Smooth muscle cell (in vitro differentiated cells): ENCODE measurements at regions not wholly inside any gene's neighbourhood (a gene's known extent, or its start where the extent isn't known, plus 50 kb on each side); places are given as distances from the start of the nearest gene placed in this dataset.

Source experiments
- DNase-seq: peaks from one replicate; lab custom pipeline; 2025; ENCODE audit not compliant: unreplicated experiment; lab: John Stamatoyannopoulos, UW
- H2AFZ ChIP-seq: fragments of 200-600 bp; sonication (generic); 2 replicates; pipeline ENCODE4 v1.6.0; 2016; ENCODE audit warnings: antibody characterized with exemption, low read depth, mild to moderate bottlenecking
- H3F3A ChIP-seq: fragments of 200-600 bp; sonication (generic); 2 replicates; pipeline ENCODE4 v1.6.0; 2017; ENCODE audit warnings: antibody characterized with exemption, low read depth
- H3K27ac ChIP-seq: fragments of 200-600 bp; sonication (generic); 2 replicates; pipeline ENCODE4 v1.5.1; 2016; ENCODE audit warnings: low read depth, mild to moderate bottlenecking
- H3K27me3 ChIP-seq: fragments of 200-600 bp; sonication (generic); 2 replicates; pipeline ENCODE4 v1.6.1; 2016; ENCODE audit warnings: low read depth, mild to moderate bottlenecking
- H3K36me3 ChIP-seq: fragments of 200-600 bp; sonication (generic); 2 replicates; pipeline ENCODE4 v1.5.1; 2016; ENCODE audit warnings: low read depth
- H3K4me1 ChIP-seq: fragments of 200-600 bp; sonication (generic); 2 replicates; pipeline ENCODE4 v1.5.1; 2016; ENCODE audit warnings: low read depth
- H3K4me2 ChIP-seq: fragments of 200-600 bp; sonication (generic); 2 replicates; pipeline ENCODE4 v1.6.0; 2016; ENCODE audit warnings: mild to moderate bottlenecking
- H3K4me3 ChIP-seq: fragments of 200-600 bp; sonication (generic); 2 replicates; pipeline ENCODE4 v1.5.1; 2016; ENCODE audit warnings: mild to moderate bottlenecking
- H3K79me2 ChIP-seq: fragments of 200-600 bp; sonication (generic); 2 replicates; pipeline ENCODE4 v1.6.0; 2016; ENCODE audit warnings: low read depth, mild to moderate bottlenecking
- H3K9ac ChIP-seq: fragments of 200-600 bp; sonication (generic); 2 replicates; pipeline ENCODE4 v1.6.0; 2016; ENCODE audit warnings: low read depth
- H3K9me3 ChIP-seq: fragments of 200-600 bp; sonication (generic); replicated peaks from 2 replicates; pipeline ENCODE4 v1.5.1; 2016; ENCODE audit warnings: low read depth
- H4K20me1 ChIP-seq: fragments of 200-600 bp; sonication (generic); 2 replicates; pipeline ENCODE4 v1.6.0; 2016; ENCODE audit warnings: low read depth
- WGBS: methylation state at CpG from one replicate; pipeline ENCODE4 v1.1.7; 2016; ENCODE audit warnings: low lambda C conversion rate; 5-methylcytosine and 5-hydroxymethylcytosine counted together
- TF ChIP-seq, protein P1 (sequence below): fragments of 200-600 bp; sonication (generic); IDR thresholded peaks from 2 replicates; pipeline ENCODE4 v1.5.1; 2017; ENCODE audit warnings: borderline replicate concordance, mild to moderate bottlenecking, antibody characterized with exemption; ENCODE audit not compliant: insufficient read depth, poor library complexity, severe bottlenecking

DNA sequence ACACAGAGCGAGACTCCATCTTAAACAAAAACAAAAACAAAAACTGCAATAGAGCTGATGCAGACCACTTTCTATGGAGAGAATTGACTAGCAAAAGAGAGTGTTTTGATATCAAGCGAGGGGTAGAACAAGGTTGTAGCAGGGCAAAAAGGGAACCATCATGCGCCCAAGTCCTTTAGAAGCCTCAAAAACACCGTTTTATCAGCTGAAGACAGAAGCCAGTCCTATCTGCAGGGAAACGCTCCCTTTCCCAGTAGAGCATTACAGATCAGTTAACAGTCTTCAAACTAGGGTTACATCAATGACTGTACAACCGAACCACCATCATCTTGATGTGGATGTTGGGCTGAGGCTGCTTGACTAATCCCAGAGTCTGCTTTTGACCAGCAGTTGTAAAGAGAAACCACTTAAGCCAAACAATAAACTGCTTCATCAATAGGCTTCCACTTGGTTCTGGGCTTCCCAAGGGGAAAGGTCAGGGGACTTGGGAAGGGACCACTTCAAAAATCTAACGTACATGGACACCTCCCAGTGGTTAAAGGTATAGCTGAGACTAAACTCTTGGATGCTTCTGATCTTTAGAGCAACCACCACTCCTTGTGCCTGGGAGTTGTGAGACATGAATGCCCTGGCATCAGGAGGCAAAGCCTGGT, 59.6 kb upstream of the SPDEF start:
- H4K20me1 ChIP-seq: peaks cover 82% of the 10 kb centered on the region

DNA sequence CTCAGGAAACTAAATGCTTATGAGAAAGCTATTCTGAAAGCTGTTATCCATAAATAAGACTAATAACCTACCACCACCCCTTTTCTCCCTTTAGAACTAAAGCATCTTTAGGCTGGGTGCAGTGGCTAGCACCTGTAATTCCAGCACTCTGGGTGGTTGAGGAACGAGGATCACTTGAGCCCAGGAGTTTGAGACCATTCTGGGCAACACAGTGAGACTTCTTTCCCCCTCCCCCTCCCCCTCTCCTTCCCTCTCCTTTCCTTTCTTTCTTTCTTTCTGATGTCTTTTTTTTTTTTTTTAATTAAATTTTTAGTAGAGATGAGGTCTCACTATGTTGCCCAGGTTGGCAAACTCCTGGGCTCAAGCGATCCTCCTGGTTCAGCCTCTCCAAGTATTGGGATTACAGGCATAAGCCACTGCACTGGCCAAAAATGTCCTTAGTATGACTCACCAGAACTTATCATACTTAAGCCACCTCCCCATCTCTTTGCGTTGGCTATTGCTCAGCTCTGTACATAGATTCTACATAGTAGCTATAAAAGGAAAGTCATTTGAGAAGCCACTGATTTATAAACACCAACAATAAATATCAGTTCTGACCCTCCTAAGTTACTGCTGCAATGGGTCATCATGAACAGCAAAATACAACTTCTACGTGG, 54.8 kb upstream of the SPDEF start:
- H4K20me1 ChIP-seq: peaks cover 87% of the 10 kb centered on the region
- H3K27ac ChIP-seq: no peak overlapping the region
- no peak overlapping the region for H3K4me3 ChIP-seq
- H3K79me2 ChIP-seq: peaks cover 16% of the 10 kb centered on the region
- WGBS: 47% methylated on average over 4 of the region's 4 CpGs
- peaks cover 1% of the 10 kb centered on the region for H3K4me1 ChIP-seq
- no peak overlapping the region for H2AFZ ChIP-seq
- H3F3A ChIP-seq: peaks cover 8% of the 10 kb centered on the region
- H3K4me2 ChIP-seq: no peak overlapping the region
- no peaks in the 10 kb centered on the region for H3K27me3 ChIP-seq
- DNase-seq: no peak
- H3K9me3 ChIP-seq: no peaks in the 10 kb centered on the region
- H3K36me3 ChIP-seq: no peaks in the 10 kb centered on the region
- TF ChIP-seq, protein P1, sequence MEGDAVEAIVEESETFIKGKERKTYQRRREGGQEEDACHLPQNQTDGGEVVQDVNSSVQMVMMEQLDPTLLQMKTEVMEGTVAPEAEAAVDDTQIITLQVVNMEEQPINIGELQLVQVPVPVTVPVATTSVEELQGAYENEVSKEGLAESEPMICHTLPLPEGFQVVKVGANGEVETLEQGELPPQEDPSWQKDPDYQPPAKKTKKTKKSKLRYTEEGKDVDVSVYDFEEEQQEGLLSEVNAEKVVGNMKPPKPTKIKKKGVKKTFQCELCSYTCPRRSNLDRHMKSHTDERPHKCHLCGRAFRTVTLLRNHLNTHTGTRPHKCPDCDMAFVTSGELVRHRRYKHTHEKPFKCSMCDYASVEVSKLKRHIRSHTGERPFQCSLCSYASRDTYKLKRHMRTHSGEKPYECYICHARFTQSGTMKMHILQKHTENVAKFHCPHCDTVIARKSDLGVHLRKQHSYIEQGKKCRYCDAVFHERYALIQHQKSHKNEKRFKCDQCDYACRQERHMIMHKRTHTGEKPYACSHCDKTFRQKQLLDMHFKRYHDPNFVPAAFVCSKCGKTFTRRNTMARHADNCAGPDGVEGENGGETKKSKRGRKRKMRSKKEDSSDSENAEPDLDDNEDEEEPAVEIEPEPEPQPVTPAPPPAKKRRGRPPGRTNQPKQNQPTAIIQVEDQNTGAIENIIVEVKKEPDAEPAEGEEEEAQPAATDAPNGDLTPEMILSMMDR: no peak
- no peak overlapping the region for H3K9ac ChIP-seq

More for the DNA sequence above, 59.6 kb upstream of the SPDEF start:
- no peaks in the 10 kb centered on the region for H3K27me3 ChIP-seq
- H3K9ac ChIP-seq: no peak overlapping the region
- no peak overlapping the region for H3K4me3 ChIP-seq
- no peaks in the 10 kb centered on the region for H3K79me2 ChIP-seq
- peaks cover 5% of the 10 kb centered on the region for H3K4me1 ChIP-seq
- no peak overlapping the region for H3K4me2 ChIP-seq
- H2AFZ ChIP-seq: no peak overlapping the region
- TF ChIP-seq, protein P1: no peak
- H3K9me3 ChIP-seq: no peaks in the 10 kb centered on the region
- no peak overlapping the region for H3K27ac ChIP-seq
- DNase-seq: no peak
- peaks cover 1% of the 10 kb centered on the region for H3F3A ChIP-seq
- no peaks in the 10 kb centered on the region for H3K36me3 ChIP-seq
- 90% methylated on average over 7 of the region's 7 CpGs for WGBS

DNA sequence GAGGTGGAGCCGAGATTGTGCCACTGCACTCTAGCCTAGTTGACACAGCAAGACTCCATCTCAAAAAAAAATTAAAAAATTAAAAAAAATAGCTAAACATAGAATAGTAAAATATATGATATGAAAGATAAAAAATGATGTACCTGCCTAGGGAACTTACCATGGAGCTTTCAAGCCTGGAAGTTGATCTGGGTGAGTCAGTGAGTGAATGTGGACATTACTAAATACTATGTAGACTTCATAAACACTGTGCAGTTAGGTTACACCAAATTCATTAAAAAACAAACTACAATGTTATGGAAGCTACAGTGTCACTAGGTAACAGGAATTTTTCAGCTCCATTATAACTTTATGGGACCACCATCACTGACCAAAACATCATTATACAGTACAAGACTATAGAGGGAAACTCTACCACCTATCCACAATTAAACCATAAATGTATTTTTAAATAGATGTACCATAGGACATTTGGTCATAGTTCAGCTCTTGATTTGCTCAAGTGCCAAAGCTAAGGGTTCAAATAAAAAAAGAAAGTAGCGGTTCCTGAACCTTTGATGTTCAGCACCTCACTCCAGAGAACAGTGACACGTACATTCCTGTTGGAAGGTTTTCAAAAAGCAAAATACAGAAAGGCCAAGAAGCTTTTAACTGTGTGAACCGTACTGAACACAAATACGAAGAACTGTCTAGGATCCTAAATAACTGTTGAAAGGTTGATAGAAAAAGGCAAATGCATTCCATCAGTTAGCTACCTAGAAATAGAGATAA, 52.4 kb upstream of the SPDEF start:
- H3K27me3 ChIP-seq: no peaks in the 10 kb centered on the region
- H3K79me2 ChIP-seq: peaks cover 25% of the 10 kb centered on the region
- peaks cover 94% of the 10 kb centered on the region for H4K20me1 ChIP-seq
- H3K4me2 ChIP-seq: no peak overlapping the region
- peaks cover 8% of the 10 kb centered on the region for H3F3A ChIP-seq
- no peak overlapping the region for H2AFZ ChIP-seq
- no peak overlapping the region for H3K27ac ChIP-seq
- 95% methylated on average over 5 of the region's 5 CpGs for WGBS
- H3K9ac ChIP-seq: no peak overlapping the region
- no peak overlapping the region for H3K4me3 ChIP-seq
- TF ChIP-seq, protein P1: no peak
- no peaks in the 10 kb centered on the region for H3K4me1 ChIP-seq
- peaks cover 4% of the 10 kb centered on the region for H3K36me3 ChIP-seq
- H3K9me3 ChIP-seq: no peaks in the 10 kb centered on the region
- no peak for DNase-seq
